ENCODE measurements at regions not wholly inside any gene's neighbourhood (a gene's known extent, or its start where the extent isn't known, plus 50 kb on each side); places are given as distances from the start of the nearest gene placed in this dataset.

GRCh38 chr4:22637306-22637705 is 55.4 kb upstream of the GBA3 start:
- Mint-ChIP-seq H3K27ac (ENCODE audit: unreplicated experiment) (no peak overlapping the region), H3K27me3 (ENCODE audit: low read depth) (peaks cover 4% of the 10 kb centered on the region), H3K4me3 (ENCODE audit: unreplicated experiment) (no peak overlapping the region), H3K36me3 (ENCODE audit: low read depth) (peaks cover 5% of the 10 kb centered on the region), H3K9me3 (ENCODE audit: low read depth) (peaks cover 20% of the 10 kb centered on the region), H3K4me1 (ENCODE audit: low read depth) (no peaks in the 10 kb centered on the region)
- no peak for TF ChIP-seq CTCF (IDR thresholded peaks at IDR 0.05)
- DNase-seq (ENCODE audit: low spot score), result no peak
